ENCODE measurements at regions not wholly inside any gene's neighbourhood (a gene's known extent, or its start where the extent isn't known, plus 50 kb on each side); places are given as distances from the start of the nearest gene placed in this dataset.

DNA sequence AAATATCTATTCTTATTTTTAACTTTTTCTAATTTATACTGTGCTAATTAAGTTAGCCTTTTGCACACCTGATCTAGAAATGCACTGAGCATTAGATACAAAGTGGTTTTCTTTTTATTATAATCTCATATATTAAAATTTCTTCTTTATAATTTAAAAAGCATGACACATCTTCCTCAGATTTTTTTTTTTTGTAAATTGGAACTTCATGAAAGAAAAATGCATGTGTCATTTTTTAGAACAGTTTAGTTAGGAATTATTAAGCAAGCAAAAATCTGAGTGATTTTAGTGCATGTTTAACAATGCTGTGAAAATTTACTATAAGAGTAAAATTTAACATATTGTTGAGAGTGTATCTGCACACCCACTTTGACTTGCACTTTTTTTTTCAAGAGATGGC, 367.9 kb downstream of the TFEC start:
- Histone ChIP-seq H3K9me3 (ENCODE audit: control insufficient read depth, low read length) (no peaks in the 10 kb centered on the region), H3K4me3 (ENCODE audit: insufficient read depth, low read depth, low read length) (no peak overlapping the region), H3K36me3 (ENCODE audit: control insufficient read depth, insufficient read depth, low read length) (no peaks in the 10 kb centered on the region), H3K4me1 (ENCODE audit: control insufficient read depth, insufficient read depth, low read length) (no peaks in the 10 kb centered on the region), H3K27ac (ENCODE audit: insufficient read depth, low read depth, low read length, poor library complexity, severe bottlenecking) (no peak overlapping the region), H3K27me3 (ENCODE audit: control insufficient read depth, insufficient read depth, low read length, poor library complexity, severe bottlenecking) (no peaks in the 10 kb centered on the region)

DNA sequence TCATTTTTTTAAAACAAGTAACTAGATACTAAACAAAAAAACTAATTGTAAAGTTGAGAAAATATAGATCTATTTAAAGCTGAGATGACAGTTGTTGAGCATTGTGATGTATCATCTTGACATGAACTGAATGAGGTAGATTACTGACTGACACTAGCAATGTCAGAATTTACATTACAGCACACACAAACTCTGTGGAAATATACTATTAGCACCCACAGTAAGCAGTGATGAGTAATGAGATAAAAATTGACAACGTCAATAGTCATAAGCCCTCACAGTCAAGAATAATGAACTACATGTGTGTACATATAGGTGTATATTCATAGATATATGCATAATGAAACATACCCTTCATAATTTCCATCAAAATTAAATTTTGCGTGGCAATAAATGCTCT, 368.4 kb downstream of the TFEC start:
- no peaks in the 10 kb centered on the region for H3K9me3 ChIP-seq (ENCODE audit: control insufficient read depth, low read length)
- H3K4me3 ChIP-seq (ENCODE audit: insufficient read depth, low read depth, low read length) = no peak overlapping the region
- H3K27ac ChIP-seq (ENCODE audit: insufficient read depth, low read depth, low read length, poor library complexity, severe bottlenecking) = no peak overlapping the region
- WGBS, 2 experiments = 100% methylated on average over 1 of the region's 2 CpGs; no CpG with 5 or more reads in 1 of the 2 experiments
- H3K36me3 ChIP-seq (ENCODE audit: control insufficient read depth, insufficient read depth, low read length) = no peaks in the 10 kb centered on the region
- no peaks in the 10 kb centered on the region for H3K4me1 ChIP-seq (ENCODE audit: control insufficient read depth, insufficient read depth, low read length)
- H3K27me3 ChIP-seq (ENCODE audit: control insufficient read depth, insufficient read depth, low read length, poor library complexity, severe bottlenecking) = no peaks in the 10 kb centered on the region

DNA sequence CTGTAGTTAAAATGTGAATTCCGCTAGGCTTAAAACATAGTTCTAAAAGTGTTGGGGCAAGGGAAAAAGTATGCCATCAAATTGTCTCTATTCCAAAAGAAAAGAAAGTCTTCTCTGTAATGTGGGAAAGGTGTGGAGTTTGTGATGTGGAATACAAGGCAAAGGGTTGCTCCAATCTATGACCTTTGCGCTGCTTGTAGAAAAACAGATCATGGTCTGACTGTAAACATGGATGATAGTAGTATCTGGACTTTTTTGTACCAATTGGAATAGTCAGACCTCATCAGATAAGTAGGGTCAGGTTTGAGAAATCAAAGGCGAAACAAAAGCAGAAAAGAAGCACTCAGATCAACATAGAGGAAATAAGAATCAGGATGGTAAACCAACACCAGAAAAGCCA, 372.3 kb downstream of the TFEC start:
- Histone ChIP-seq H3K4me1 (ENCODE audit: control insufficient read depth, insufficient read depth, low read length) (no peaks in the 10 kb centered on the region), H3K4me3 (ENCODE audit: insufficient read depth, low read depth, low read length) (no peak overlapping the region), H3K9me3 (ENCODE audit: control insufficient read depth, low read length) (no peaks in the 10 kb centered on the region), H3K27ac (ENCODE audit: insufficient read depth, low read depth, low read length, poor library complexity, severe bottlenecking) (no peak overlapping the region), H3K36me3 (ENCODE audit: control insufficient read depth, insufficient read depth, low read length) (no peaks in the 10 kb centered on the region), H3K27me3 (ENCODE audit: control insufficient read depth, insufficient read depth, low read length, poor library complexity, severe bottlenecking) (no peaks in the 10 kb centered on the region)
- 80 to 85% methylated on average over 3 of the region's 3 CpGs for WGBS, 2 experiments

DNA sequence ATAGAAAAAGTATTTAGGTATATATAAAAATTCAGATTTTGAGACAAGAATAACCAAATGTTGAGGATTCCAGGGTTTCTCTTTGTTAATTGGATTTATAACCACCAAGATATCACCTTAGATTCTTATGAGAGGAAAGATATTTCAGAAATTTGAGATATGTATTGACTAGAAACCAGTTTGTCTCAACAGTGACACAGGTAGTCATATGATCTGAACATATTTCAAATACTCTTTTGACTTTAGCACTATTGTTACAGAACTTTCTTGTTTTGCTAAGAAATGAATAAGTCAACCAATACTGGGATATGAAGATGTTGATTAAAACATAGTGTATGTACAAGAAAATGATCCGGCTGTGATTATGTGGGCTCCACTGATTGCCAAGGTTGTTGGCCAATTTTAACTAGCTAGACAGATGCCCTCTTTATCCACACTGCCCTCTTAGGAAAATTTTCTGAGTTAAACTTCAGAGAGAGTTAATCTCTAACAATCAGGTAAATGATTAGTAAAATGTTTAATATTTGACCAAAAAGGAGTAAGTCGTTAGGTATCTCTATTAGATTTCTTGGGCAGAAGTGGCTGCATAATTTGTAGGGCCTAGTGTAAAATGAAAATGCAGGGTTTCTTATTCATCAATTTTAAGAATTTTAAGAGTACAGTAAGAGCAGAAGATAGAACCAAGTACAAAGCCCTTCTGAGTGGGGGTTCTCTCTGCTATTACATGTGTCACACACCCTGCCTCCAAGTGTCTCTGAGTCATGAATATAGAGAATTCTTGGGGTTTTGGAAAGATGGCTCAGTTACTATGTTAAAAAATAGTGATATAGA, 376.0 kb downstream of the TFEC start:
- no peak overlapping the region for H3K27ac ChIP-seq (ENCODE audit: insufficient read depth, low read depth, low read length, poor library complexity, severe bottlenecking)
- no peak overlapping the region for H3K4me3 ChIP-seq (ENCODE audit: insufficient read depth, low read depth, low read length)
- no peaks in the 10 kb centered on the region for H3K36me3 ChIP-seq (ENCODE audit: control insufficient read depth, insufficient read depth, low read length)
- WGBS, 2 experiments = 96 to 98% methylated on average over 2 of the region's 2 CpGs
- no peaks in the 10 kb centered on the region for H3K9me3 ChIP-seq (ENCODE audit: control insufficient read depth, low read length)
- H3K4me1 ChIP-seq (ENCODE audit: control insufficient read depth, insufficient read depth, low read length) = no peaks in the 10 kb centered on the region
- no peaks in the 10 kb centered on the region for H3K27me3 ChIP-seq (ENCODE audit: control insufficient read depth, insufficient read depth, low read length, poor library complexity, severe bottlenecking)

DNA sequence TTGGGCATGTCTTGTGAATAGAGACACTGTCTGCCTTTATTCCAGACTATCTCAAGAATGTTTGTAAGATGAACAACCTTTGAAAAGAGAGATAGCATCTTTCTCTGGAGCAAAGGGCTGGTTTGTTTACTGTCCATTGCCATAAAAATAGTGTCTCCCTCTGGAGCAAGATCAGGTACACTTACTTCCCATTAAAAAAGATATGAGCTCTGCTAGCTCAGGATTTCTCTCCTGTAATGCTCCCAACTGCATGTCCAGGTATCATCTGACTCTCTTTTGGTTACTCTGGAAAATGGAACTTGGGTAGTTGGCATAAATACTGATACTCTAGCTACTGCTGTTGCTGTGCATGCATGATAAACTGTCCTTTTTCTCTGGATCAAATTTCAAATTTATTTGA, 381.1 kb downstream of the TFEC start:
- no peaks in the 10 kb centered on the region for H3K9me3 ChIP-seq (ENCODE audit: control insufficient read depth, low read length)
- H3K27ac ChIP-seq (ENCODE audit: insufficient read depth, low read depth, low read length, poor library complexity, severe bottlenecking) = no peak overlapping the region
- H3K4me1 ChIP-seq (ENCODE audit: control insufficient read depth, insufficient read depth, low read length) = no peaks in the 10 kb centered on the region
- H3K36me3 ChIP-seq (ENCODE audit: control insufficient read depth, insufficient read depth, low read length) = no peaks in the 10 kb centered on the region
- no peak overlapping the region for H3K4me3 ChIP-seq (ENCODE audit: insufficient read depth, low read depth, low read length)
- no peaks in the 10 kb centered on the region for H3K27me3 ChIP-seq (ENCODE audit: control insufficient read depth, insufficient read depth, low read length, poor library complexity, severe bottlenecking)

GRCh38 chr7:115647712-115648111, 382.9 kb downstream of the TFEC start:
- H3K36me3 ChIP-seq (ENCODE audit: control insufficient read depth, insufficient read depth, low read length) = no peaks in the 10 kb centered on the region
- WGBS, 2 experiments = 89 to 95% methylated on average over 3 of the region's 3 CpGs
- no peaks in the 10 kb centered on the region for H3K4me1 ChIP-seq (ENCODE audit: control insufficient read depth, insufficient read depth, low read length)
- H3K4me3 ChIP-seq (ENCODE audit: insufficient read depth, low read depth, low read length) = no peak overlapping the region
- H3K27ac ChIP-seq (ENCODE audit: insufficient read depth, low read depth, low read length, poor library complexity, severe bottlenecking) = no peak overlapping the region
- no peaks in the 10 kb centered on the region for H3K9me3 ChIP-seq (ENCODE audit: control insufficient read depth, low read length)
- no peaks in the 10 kb centered on the region for H3K27me3 ChIP-seq (ENCODE audit: control insufficient read depth, insufficient read depth, low read length, poor library complexity, severe bottlenecking)

DNA sequence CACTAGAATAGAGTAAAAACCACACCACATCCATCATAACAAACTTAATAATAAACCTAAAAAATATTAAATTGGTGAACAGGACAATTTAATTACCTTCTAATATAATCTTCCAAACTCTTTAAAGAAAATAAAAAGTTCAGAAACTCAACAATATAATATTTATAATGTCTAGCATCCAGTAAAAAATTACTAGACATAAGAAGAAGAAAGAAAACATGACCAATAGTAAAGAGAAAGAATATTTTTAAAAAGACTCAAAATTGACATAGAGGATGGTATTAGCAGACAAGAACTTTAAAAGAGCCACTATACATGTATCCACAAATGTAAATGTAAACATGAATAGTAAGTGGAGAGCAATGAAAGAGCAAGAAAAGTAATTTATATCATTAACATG, 388.4 kb downstream of the TFEC start:
- Histone ChIP-seq H3K27ac (ENCODE audit: insufficient read depth, low read depth, low read length, poor library complexity, severe bottlenecking) (no peak overlapping the region), H3K27me3 (ENCODE audit: control insufficient read depth, insufficient read depth, low read length, poor library complexity, severe bottlenecking) (no peaks in the 10 kb centered on the region), H3K4me3 (ENCODE audit: insufficient read depth, low read depth, low read length) (no peak overlapping the region), H3K36me3 (ENCODE audit: control insufficient read depth, insufficient read depth, low read length) (no peaks in the 10 kb centered on the region), H3K9me3 (ENCODE audit: control insufficient read depth, low read length) (no peaks in the 10 kb centered on the region), H3K4me1 (ENCODE audit: control insufficient read depth, insufficient read depth, low read length) (no peaks in the 10 kb centered on the region)

DNA sequence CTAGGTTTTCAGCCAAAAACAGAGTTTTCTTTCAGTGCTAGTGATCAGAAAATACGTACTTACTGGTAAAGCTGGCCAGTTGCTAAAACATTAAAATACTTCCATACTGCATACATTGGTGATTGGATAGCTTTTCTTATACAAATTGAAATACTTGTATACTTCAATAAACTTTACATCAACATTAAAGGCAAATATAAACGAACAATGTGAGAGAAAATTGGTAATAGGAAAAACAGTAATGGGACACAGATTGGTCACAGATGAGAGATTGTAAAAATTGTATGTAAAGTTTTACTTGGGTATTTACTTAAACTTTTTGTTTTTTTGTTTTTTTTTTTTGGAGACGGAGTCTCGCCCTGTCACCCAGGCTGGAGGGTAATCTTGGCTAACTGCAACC, 391.7 kb downstream of the TFEC start:
- Histone ChIP-seq H3K9me3 (ENCODE audit: control insufficient read depth, low read length) (no peaks in the 10 kb centered on the region), H3K36me3 (ENCODE audit: control insufficient read depth, insufficient read depth, low read length) (no peaks in the 10 kb centered on the region), H3K4me3 (ENCODE audit: insufficient read depth, low read depth, low read length) (no peak overlapping the region), H3K27ac (ENCODE audit: insufficient read depth, low read depth, low read length, poor library complexity, severe bottlenecking) (no peak overlapping the region), H3K27me3 (ENCODE audit: control insufficient read depth, insufficient read depth, low read length, poor library complexity, severe bottlenecking) (no peaks in the 10 kb centered on the region), H3K4me1 (ENCODE audit: control insufficient read depth, insufficient read depth, low read length) (no peaks in the 10 kb centered on the region)
- whole genome bisulfite sequencing, 2 experiments = 96 to 97% methylated on average over 3 to 4 of the region's 4 CpGs

- Histone ChIP-seq H3K27me3 (ENCODE audit: control insufficient read depth, insufficient read depth, low read length, poor library complexity, severe bottlenecking) (no peaks in the 10 kb centered on the region), H3K36me3 (ENCODE audit: control insufficient read depth, insufficient read depth, low read length) (no peaks in the 10 kb centered on the region), H3K4me3 (ENCODE audit: insufficient read depth, low read depth, low read length) (no peak overlapping the region), H3K27ac (ENCODE audit: insufficient read depth, low read depth, low read length, poor library complexity, severe bottlenecking) (no peak overlapping the region), H3K9me3 (ENCODE audit: control insufficient read depth, low read length) (no peaks in the 10 kb centered on the region), H3K4me1 (ENCODE audit: control insufficient read depth, insufficient read depth, low read length) (no peaks in the 10 kb centered on the region)
- WGBS, 2 experiments = 55 to 62% methylated on average over 2 of the region's 2 CpGs
Measured at GRCh38 chr7:115637128-115637527, 393.4 kb downstream of the TFEC start.

- Histone ChIP-seq H3K4me1 (ENCODE audit: control insufficient read depth, insufficient read depth, low read length) (no peaks in the 10 kb centered on the region), H3K27ac (ENCODE audit: insufficient read depth, low read depth, low read length, poor library complexity, severe bottlenecking) (no peak overlapping the region), H3K9me3 (ENCODE audit: control insufficient read depth, low read length) (no peaks in the 10 kb centered on the region), H3K27me3 (ENCODE audit: control insufficient read depth, insufficient read depth, low read length, poor library complexity, severe bottlenecking) (no peaks in the 10 kb centered on the region), H3K4me3 (ENCODE audit: insufficient read depth, low read depth, low read length) (no peak overlapping the region), H3K36me3 (ENCODE audit: control insufficient read depth, insufficient read depth, low read length) (no peaks in the 10 kb centered on the region)
- WGBS, 2 experiments = 91 to 100% methylated on average over 3 to 6 of the region's 6 CpGs
Measured at GRCh38 chr7:115635876-115636275, 394.7 kb downstream of the TFEC start.

- H3K27ac ChIP-seq (ENCODE audit: insufficient read depth, low read depth, low read length, poor library complexity, severe bottlenecking) = no peak overlapping the region
- H3K4me3 ChIP-seq (ENCODE audit: insufficient read depth, low read depth, low read length) = no peak overlapping the region
- 95 to 100% methylated on average over 1 of the region's 1 CpG for WGBS, 2 experiments
- H3K4me1 ChIP-seq (ENCODE audit: control insufficient read depth, insufficient read depth, low read length) = no peaks in the 10 kb centered on the region
- H3K9me3 ChIP-seq (ENCODE audit: control insufficient read depth, low read length) = no peaks in the 10 kb centered on the region
- H3K36me3 ChIP-seq (ENCODE audit: control insufficient read depth, insufficient read depth, low read length) = no peaks in the 10 kb centered on the region
- H3K27me3 ChIP-seq (ENCODE audit: control insufficient read depth, insufficient read depth, low read length, poor library complexity, severe bottlenecking) = no peaks in the 10 kb centered on the region
Measured at GRCh38 chr7:115635376-115635775, 395.2 kb downstream of the TFEC start.

All from ectodermal cell (in vitro differentiated cells).